ENCODE measurements at regions not wholly inside any gene's neighbourhood (a gene's known extent, or its start where the extent isn't known, plus 50 kb on each side); places are given as distances from the start of the nearest gene placed in this dataset.
"Not testable (repeated sequence)": the region's sequence is repeated elsewhere in the genome, so short reads cannot be mapped to it uniquely, and the experiment has no call there.

DNA sequence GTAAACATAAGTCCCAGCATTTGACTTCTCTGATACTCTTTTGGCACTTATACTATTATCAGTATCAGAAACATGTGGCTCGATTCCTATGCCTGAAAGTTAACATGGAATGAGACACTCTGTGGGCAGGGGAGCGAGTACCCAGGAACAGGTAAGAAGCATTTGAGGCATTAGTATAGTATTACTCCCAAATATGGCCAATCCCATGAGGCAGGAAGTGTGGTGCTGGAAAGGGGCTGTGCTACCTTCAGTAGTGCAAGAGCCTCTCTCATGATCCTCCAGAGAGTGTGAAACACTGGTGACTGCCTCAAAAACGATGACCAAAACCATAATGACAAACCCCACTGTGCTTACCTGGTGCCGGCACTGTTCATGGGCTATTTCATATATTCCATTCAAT lies 415.1 kb downstream of the SOX11 start:
- H3K9me3 ChIP-seq (ENCODE audit: insufficient read depth, low read depth, low read length), result no peaks in the 10 kb centered on the region
- H3K36me3 ChIP-seq (ENCODE audit: insufficient read depth, low read depth, low read length), result no peaks in the 10 kb centered on the region
- no peaks in the 10 kb centered on the region for H3K4me1 ChIP-seq (ENCODE audit: insufficient read depth, low read length)
- H3K27me3 ChIP-seq (ENCODE audit: insufficient read depth, low read length), result no peaks in the 10 kb centered on the region
- H3K9ac ChIP-seq (ENCODE audit: low read depth, low read length), result no peak overlapping the region
- H3K27ac ChIP-seq (ENCODE audit: low read length), result no peak overlapping the region
- H3K4me3 ChIP-seq (ENCODE audit: low read length), result no peak overlapping the region

DNA sequence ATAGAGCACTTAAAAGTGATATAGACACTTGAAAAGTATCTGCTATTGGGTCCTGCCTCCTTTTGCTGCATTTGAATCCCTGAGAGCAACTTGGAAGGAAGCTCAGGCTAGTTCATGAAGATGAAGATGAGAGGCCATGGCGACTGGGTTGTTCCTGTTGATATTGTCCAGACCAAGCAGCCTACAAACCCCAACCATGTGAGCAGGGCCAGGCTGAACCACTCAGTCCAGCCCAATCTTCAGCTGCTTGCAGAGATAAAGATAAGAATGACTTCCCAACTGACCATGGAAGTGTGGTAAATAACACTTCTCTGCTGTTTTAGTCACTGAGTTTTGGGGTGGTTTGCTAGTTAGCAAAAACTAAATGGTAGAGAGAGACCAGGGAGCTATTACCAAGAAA lies 417.6 kb downstream of the SOX11 start:
- H3K27me3 ChIP-seq (ENCODE audit: insufficient read depth, low read length), result no peaks in the 10 kb centered on the region
- no peak overlapping the region for H3K9ac ChIP-seq (ENCODE audit: low read depth, low read length)
- H3K4me1 ChIP-seq (ENCODE audit: insufficient read depth, low read length), result no peaks in the 10 kb centered on the region
- H3K9me3 ChIP-seq (ENCODE audit: insufficient read depth, low read depth, low read length), result no peaks in the 10 kb centered on the region
- no peaks in the 10 kb centered on the region for H3K36me3 ChIP-seq (ENCODE audit: insufficient read depth, low read depth, low read length)
- no peak overlapping the region for H3K27ac ChIP-seq (ENCODE audit: low read length)
- no peak overlapping the region for H3K4me3 ChIP-seq (ENCODE audit: low read length)

DNA sequence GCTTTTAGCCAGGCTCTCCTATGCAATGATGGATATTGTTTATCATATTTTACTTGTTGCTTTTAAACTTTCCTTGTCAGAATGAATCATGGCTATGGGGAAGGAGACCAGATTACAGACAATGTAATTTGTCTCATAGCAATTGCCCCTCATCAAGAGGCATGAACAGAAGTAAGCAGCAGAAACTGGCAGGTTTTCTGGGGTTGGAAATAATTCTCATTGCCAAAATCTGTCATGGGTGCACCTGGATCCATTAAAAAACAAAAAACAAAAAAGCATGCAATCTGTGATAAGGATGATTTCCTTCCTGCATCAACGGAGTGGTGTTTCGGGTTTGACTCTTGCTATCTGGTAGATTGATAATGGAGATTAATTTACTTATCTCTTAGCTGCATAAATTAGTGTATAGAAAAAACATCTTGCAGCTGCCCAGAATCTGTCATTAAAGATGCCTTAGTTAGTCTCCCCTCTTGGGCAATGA lies 419.6 kb downstream of the SOX11 start:
- H3K4me1 ChIP-seq (ENCODE audit: insufficient read depth, low read length), result no peaks in the 10 kb centered on the region
- H3K27me3 ChIP-seq (ENCODE audit: insufficient read depth, low read length), result no peaks in the 10 kb centered on the region
- H3K36me3 ChIP-seq (ENCODE audit: insufficient read depth, low read depth, low read length), result no peaks in the 10 kb centered on the region
- no peak overlapping the region for H3K27ac ChIP-seq (ENCODE audit: low read length)
- H3K9me3 ChIP-seq (ENCODE audit: insufficient read depth, low read depth, low read length), result no peaks in the 10 kb centered on the region
- no peak overlapping the region for H3K4me3 ChIP-seq (ENCODE audit: low read length)
- no peak overlapping the region for H3K9ac ChIP-seq (ENCODE audit: low read depth, low read length)

DNA sequence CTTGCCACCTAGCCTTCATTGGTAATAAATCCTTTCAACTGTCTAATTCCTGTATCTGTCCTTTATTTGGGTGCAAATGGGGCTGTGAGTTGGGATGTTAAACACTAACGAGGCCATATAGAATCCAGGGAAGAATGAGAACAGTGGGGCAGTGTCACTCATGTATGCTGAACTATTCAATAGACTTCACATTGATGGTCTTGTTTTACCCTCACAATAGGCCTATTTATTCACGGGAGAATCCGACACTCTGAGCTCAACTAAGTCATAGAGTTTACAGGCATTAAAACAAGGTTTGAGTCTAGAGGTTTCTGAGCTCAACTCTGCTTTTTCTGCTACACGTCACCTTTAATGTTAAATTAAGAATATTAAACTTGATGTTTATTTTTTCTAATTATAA lies 421.6 kb downstream of the SOX11 start:
- H3K27ac ChIP-seq (ENCODE audit: low read length), result no peak overlapping the region
- H3K27me3 ChIP-seq (ENCODE audit: insufficient read depth, low read length), result no peaks in the 10 kb centered on the region

GRCh38 chr2:6127718-6128117 lies 435.5 kb downstream of the SOX11 start:
- no peak overlapping the region for H3K9ac ChIP-seq (ENCODE audit: low read depth, low read length)
- H3K36me3 ChIP-seq (ENCODE audit: insufficient read depth, low read depth, low read length), result no peaks in the 10 kb centered on the region
- H3K9me3 ChIP-seq (ENCODE audit: insufficient read depth, low read depth, low read length), result no peaks in the 10 kb centered on the region
- no peak overlapping the region for H3K27ac ChIP-seq (ENCODE audit: low read length)
- no peaks in the 10 kb centered on the region for H3K4me1 ChIP-seq (ENCODE audit: insufficient read depth, low read length)
- H3K27me3 ChIP-seq (ENCODE audit: insufficient read depth, low read length), result no peaks in the 10 kb centered on the region
- no peak overlapping the region for H3K4me3 ChIP-seq (ENCODE audit: low read length)

More for the DNA sequence above, 421.6 kb downstream of the SOX11 start:
- no peaks in the 10 kb centered on the region for H3K9me3 ChIP-seq (ENCODE audit: insufficient read depth, low read depth, low read length)
- H3K4me1 ChIP-seq (ENCODE audit: insufficient read depth, low read length), result no peaks in the 10 kb centered on the region
- no peaks in the 10 kb centered on the region for H3K36me3 ChIP-seq (ENCODE audit: insufficient read depth, low read depth, low read length)
- no peak overlapping the region for H3K9ac ChIP-seq (ENCODE audit: low read depth, low read length)
- no peak overlapping the region for H3K4me3 ChIP-seq (ENCODE audit: low read length)

DNA sequence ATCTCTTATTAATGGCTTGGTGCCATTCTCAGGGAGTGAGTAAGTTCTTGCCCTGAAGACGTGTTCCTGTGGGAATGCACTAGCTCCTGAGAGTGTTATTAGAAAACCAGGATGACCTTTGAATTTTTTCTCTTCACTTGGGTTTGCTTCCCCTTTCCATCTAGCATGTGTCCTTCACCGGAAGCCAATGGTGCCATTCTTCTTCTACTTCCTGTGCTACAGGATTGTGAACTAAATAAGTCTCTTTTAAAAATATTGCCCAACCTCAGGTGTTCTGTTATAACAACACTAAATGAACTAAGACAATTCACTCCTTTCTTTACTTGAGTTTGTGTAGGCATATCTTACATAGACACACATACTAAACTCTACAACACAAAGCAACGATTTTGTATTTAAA lies 447.0 kb downstream of the SOX11 start:
- H3K9ac ChIP-seq (ENCODE audit: low read depth, low read length), result no peak overlapping the region
- no peak overlapping the region for H3K27ac ChIP-seq (ENCODE audit: low read length)
- H3K9me3 ChIP-seq (ENCODE audit: insufficient read depth, low read depth, low read length), result peaks cover 7% of the 10 kb centered on the region; the same call in 1 of the 2 replicates
- H3K36me3 ChIP-seq (ENCODE audit: insufficient read depth, low read depth, low read length), result no peaks in the 10 kb centered on the region
- H3K4me1 ChIP-seq (ENCODE audit: insufficient read depth, low read length), result no peaks in the 10 kb centered on the region
- H3K4me3 ChIP-seq (ENCODE audit: low read length), result no peak overlapping the region
- no peaks in the 10 kb centered on the region for H3K27me3 ChIP-seq (ENCODE audit: insufficient read depth, low read length)

DNA sequence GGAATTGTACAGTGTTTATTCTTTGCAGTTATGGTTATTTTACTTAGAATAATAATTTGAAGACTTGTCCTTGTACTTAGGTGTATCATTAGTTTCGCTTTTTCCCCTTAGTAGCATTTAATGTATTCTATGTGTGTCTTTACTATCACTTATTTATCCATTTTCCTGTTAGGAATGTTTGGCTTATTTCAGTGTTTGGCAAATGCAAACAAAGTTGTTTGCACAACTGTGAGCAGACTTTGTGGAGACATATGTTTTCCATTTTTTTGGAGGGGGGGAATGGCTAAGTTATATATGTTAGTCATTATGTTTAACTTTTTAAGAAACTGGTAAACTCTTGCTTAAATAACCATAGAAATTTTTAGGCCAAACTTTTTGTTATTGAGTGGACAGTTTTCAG lies 447.7 kb downstream of the SOX11 start:
- Histone ChIP-seq H3K4me1 (ENCODE audit: insufficient read depth, low read length) (no peaks in the 10 kb centered on the region), H3K4me3 (ENCODE audit: low read length) (no peak overlapping the region), H3K27me3 (ENCODE audit: insufficient read depth, low read length) (no peaks in the 10 kb centered on the region), H3K9ac (ENCODE audit: low read depth, low read length) (no peak overlapping the region), H3K36me3 (ENCODE audit: insufficient read depth, low read depth, low read length) (no peaks in the 10 kb centered on the region), H3K9me3 (ENCODE audit: insufficient read depth, low read depth, low read length) (peaks cover 7% of the 10 kb centered on the region; the same call in 1 of the 2 replicates), H3K27ac (ENCODE audit: low read length) (no peak overlapping the region)

- H3K4me3 ChIP-seq (ENCODE audit: low read length), result no peak overlapping the region
- peaks cover 7% of the 10 kb centered on the region; the same call in 1 of the 2 replicates for H3K9me3 ChIP-seq (ENCODE audit: insufficient read depth, low read depth, low read length)
- no peaks in the 10 kb centered on the region for H3K36me3 ChIP-seq (ENCODE audit: insufficient read depth, low read depth, low read length)
- no peaks in the 10 kb centered on the region for H3K4me1 ChIP-seq (ENCODE audit: insufficient read depth, low read length)
- H3K27ac ChIP-seq (ENCODE audit: low read length), result no peak overlapping the region
- H3K27me3 ChIP-seq (ENCODE audit: insufficient read depth, low read length), result no peaks in the 10 kb centered on the region
- H3K9ac ChIP-seq (ENCODE audit: low read depth, low read length), result no peak overlapping the region
Observed at GRCh38 chr2:6140509-6140908, 448.3 kb downstream of the SOX11 start.

DNA sequence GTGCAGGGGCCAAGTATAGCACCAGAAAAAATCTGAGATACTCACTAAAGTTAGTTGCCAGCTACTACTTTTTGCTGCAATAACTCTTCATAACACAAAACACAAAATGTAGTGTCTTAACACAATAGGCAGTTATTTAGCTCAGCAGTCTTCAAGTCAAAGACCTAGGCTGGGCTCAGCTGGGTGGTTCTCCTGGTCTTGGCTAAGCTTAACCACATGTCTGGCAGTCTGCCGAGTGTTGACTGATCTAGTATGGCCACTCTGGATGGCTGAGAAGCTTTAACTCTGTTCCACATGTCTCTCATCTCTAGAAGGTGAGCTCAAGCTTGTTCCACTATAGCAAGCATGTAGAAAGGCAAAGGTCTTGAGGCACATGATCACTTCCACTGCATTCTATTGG lies 451.6 kb downstream of the SOX11 start:
- H3K9ac ChIP-seq (ENCODE audit: low read depth, low read length), result no peak overlapping the region
- H3K27me3 ChIP-seq (ENCODE audit: insufficient read depth, low read length), result no peaks in the 10 kb centered on the region
- no peaks in the 10 kb centered on the region for H3K36me3 ChIP-seq (ENCODE audit: insufficient read depth, low read depth, low read length)
- no peak overlapping the region for H3K4me3 ChIP-seq (ENCODE audit: low read length)
- no peaks in the 10 kb centered on the region for H3K4me1 ChIP-seq (ENCODE audit: insufficient read depth, low read length)
- peaks cover 7% of the 10 kb centered on the region; the same call in 1 of the 2 replicates for H3K9me3 ChIP-seq (ENCODE audit: insufficient read depth, low read depth, low read length)
- H3K27ac ChIP-seq (ENCODE audit: low read length), result no peak overlapping the region

DNA sequence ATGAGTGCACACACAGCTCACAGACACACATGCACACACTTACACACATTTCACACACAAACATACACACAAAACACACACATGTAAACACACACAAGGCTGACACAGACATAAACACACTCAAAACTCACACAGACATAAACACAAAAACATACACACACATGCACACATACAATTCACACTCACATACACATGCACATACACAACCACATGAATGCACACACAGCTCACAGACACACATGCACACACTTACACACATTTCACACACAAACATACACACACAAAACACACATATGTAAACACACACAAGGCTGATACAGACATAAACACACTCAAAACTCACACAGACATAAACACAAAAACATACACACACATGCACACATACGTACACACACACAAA lies 455.0 kb downstream of the SOX11 start:
- H3K36me3 ChIP-seq (ENCODE audit: insufficient read depth, low read depth, low read length), result not testable (repeated sequence)

GRCh38 chr2:6148882-6149281 lies 456.7 kb downstream of the SOX11 start:
- no peaks in the 10 kb centered on the region for H3K27me3 ChIP-seq (ENCODE audit: insufficient read depth, low read length)
- no peak overlapping the region for H3K27ac ChIP-seq (ENCODE audit: low read length)
- no peak overlapping the region for H3K9ac ChIP-seq (ENCODE audit: low read depth, low read length)
- peaks cover 2% of the 10 kb centered on the region; the same call in 1 of the 2 replicates for H3K9me3 ChIP-seq (ENCODE audit: insufficient read depth, low read depth, low read length)
- H3K4me1 ChIP-seq (ENCODE audit: insufficient read depth, low read length), result no peaks in the 10 kb centered on the region
- H3K4me3 ChIP-seq (ENCODE audit: low read length), result no peak overlapping the region
- no peaks in the 10 kb centered on the region for H3K36me3 ChIP-seq (ENCODE audit: insufficient read depth, low read depth, low read length)

More for the DNA sequence above, 455.0 kb downstream of the SOX11 start:
- H3K9me3 ChIP-seq (ENCODE audit: insufficient read depth, low read depth, low read length); H3K9ac ChIP-seq (ENCODE audit: low read depth, low read length); H3K4me3 ChIP-seq (ENCODE audit: low read length); H3K27ac ChIP-seq (ENCODE audit: low read length); H3K27me3 ChIP-seq (ENCODE audit: insufficient read depth, low read length); H3K4me1 ChIP-seq (ENCODE audit: insufficient read depth, low read length): not testable (repeated sequence)

- Histone ChIP-seq H3K9ac (ENCODE audit: low read depth, low read length) (no peak overlapping the region), H3K36me3 (ENCODE audit: insufficient read depth, low read depth, low read length) (no peaks in the 10 kb centered on the region), H3K27ac (ENCODE audit: low read length) (no peak overlapping the region), H3K4me1 (ENCODE audit: insufficient read depth, low read length) (peaks cover 14% of the 10 kb centered on the region), H3K27me3 (ENCODE audit: insufficient read depth, low read length) (no peaks in the 10 kb centered on the region), H3K9me3 (ENCODE audit: insufficient read depth, low read depth, low read length) (peaks cover 3% of the 10 kb centered on the region; the same call in 1 of the 2 replicates), H3K4me3 (ENCODE audit: low read length) (no peak overlapping the region)
Observed at GRCh38 chr2:6159606-6160005, 467.4 kb downstream of the SOX11 start.
